ENCODE measurements at regions not wholly inside any gene's neighbourhood (a gene's known extent, or its start where the extent isn't known, plus 50 kb on each side); places are given as distances from the start of the nearest gene placed in this dataset.

DNA sequence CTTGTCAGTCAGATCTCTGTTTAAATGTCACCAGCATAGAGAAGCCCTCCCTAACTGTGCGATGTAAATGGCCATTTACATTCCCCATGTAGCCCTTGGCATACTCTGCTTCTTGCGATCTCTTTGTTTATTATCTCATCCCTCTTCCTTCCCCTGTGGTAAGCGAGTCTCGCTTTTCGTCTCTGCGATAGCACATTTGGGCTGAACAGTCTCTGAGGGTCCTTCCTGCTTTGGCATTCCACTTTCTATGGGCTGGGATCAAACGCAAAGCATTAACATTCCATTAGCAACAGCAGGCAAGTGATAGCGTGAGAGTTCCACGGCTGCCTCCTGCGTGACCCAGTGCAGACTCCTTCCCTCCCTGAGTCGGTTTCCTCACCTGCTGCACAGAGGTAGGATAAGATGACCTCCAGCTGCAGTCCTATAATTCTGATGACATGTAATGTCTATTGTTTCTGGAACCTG lies 61.4 kb upstream of the TUNAR start:
- H3K27ac ChIP-seq (ENCODE audit: low read depth, low read length) = no peak overlapping the region
- H3K36me3 ChIP-seq (ENCODE audit: control insufficient read depth in 2 of 4, insufficient read depth in 4 of 4, low read length in 3 of 4) = no peaks in the 10 kb centered on the region
- no peaks in the 10 kb centered on the region; a peak in 2 of 7 replicates for H3K27me3 ChIP-seq (replicated peaks in 1 of 4; ENCODE audit: control insufficient read depth in 3 of 4, extremely low read depth in 1 of 4, insufficient read depth in 3 of 4, low read length in 3 of 4)
- H2BK15ac ChIP-seq (ENCODE audit: low read length) = no peak overlapping the region; the same call in 1 of the 2 replicates
- H2AK5ac ChIP-seq (ENCODE audit: low read depth, low read length) = no peak overlapping the region
- no peak overlapping the region for H3K4me2 ChIP-seq (ENCODE audit: insufficient read depth in 1 of 2, low read depth in 2 of 2, low read length in 2 of 2)
- no peak overlapping the region for H3K56ac ChIP-seq (replicated peaks; ENCODE audit: insufficient read length, low read depth, low read length)
- 75% methylated on average over 11 of the region's 11 CpGs; no CpG with 5 or more reads in 1 of the 2 experiments for WGBS, 2 experiments (ENCODE audit: extremely low coverage in 1 of 2, insufficient coverage in 1 of 2, insufficient read length in 1 of 2, insufficient replicate concordance in 2 of 2, low coverage in 1 of 2, low lambda C conversion rate in 2 of 2, missing lambda C conversion rate in 1 of 2)
- ChIA-PET POLR2A (ENCODE audit: partially characterized antibody) (no interaction called here), CTCF (ENCODE audit: partially characterized antibody) (interaction anchor here (0.9 to 1.4 kb wide), 2 partner anchors 18 to 59 kb away, joined by 4 to 5 read pairs; no protein-coding TSS in a partner anchor)
- H2BK5ac ChIP-seq (ENCODE audit: low read depth, low read length) = no peak overlapping the region
- H4K5ac ChIP-seq (ENCODE audit: insufficient read length, low read depth, low read length) = no peak overlapping the region
- DNase-seq (ENCODE audit: low read depth in 1 of 2, low spot score in 2 of 2) (peak in 1 of 2 experiments; percentile 40), FAIRE-seq (no peak)
- no peak overlapping the region for H3K23ac ChIP-seq (ENCODE audit: insufficient read length)
- no peak overlapping the region for H2BK12ac ChIP-seq (ENCODE audit: low read depth, low read length)
- H3K79me2 ChIP-seq (ENCODE audit: control insufficient read depth in 1 of 2, insufficient read depth in 2 of 2, low read length in 2 of 2) = no peaks in the 10 kb centered on the region
- H3K18ac ChIP-seq (ENCODE audit: extremely low read depth, low read length) = no peak overlapping the region
- H2BK120ac ChIP-seq (replicated peaks; ENCODE audit: low read depth, low read length) = no peak overlapping the region
- no peak overlapping the region for H3K4me3 ChIP-seq (ENCODE audit: extremely low read depth in 1 of 4, insufficient read depth in 2 of 4, low read depth in 3 of 4, low read length in 4 of 4)
- no peak overlapping the region for H4K91ac ChIP-seq (replicated peaks; ENCODE audit: insufficient read length, low read length)
- peaks cover 3 to 23% (median 10%) of the 10 kb centered on the region in 4 experiments; a peak in 6 of 7 replicates for H3K4me1 ChIP-seq (replicated peaks in 1 of 4; ENCODE audit: control insufficient read depth in 3 of 4, insufficient read depth in 4 of 4, low read length in 3 of 4)
- H2BK20ac ChIP-seq (ENCODE audit: low read length) = no peak overlapping the region
- no peak overlapping the region for H2AFZ ChIP-seq (ENCODE audit: low read length)
- H3K14ac ChIP-seq (ENCODE audit: insufficient read length) = no peak overlapping the region
- H4K8ac ChIP-seq (ENCODE audit: extremely low read depth, insufficient read depth, low read length) = no peak overlapping the region
- no peaks in the 10 kb centered on the region for H3K79me1 ChIP-seq (ENCODE audit: low read depth, low read length)
- H3K4ac ChIP-seq (replicated peaks; ENCODE audit: insufficient read length, low read depth, low read length) = no peak overlapping the region
- no peaks in the 10 kb centered on the region for H3K23me2 ChIP-seq (ENCODE audit: low read depth, low read length)
- no peaks in the 10 kb centered on the region for H3K9me3 ChIP-seq (ENCODE audit: insufficient read depth in 2 of 2, low read depth in 1 of 2, low read length in 1 of 2)
- H3K9ac ChIP-seq (replicated peaks in 1 of 4; ENCODE audit: extremely low read depth in 1 of 4, low read depth in 3 of 4, low read length in 3 of 4) = no peak overlapping the region
- no peaks in the 10 kb centered on the region for H4K20me1 ChIP-seq (replicated peaks in 1 of 2; ENCODE audit: control insufficient read depth in 1 of 2, insufficient read depth in 2 of 2, low read length in 2 of 2)
- TF ChIP-seq KDM4A (IDR thresholded peaks at IDR 0.05; ENCODE audit: low read depth, low read length, severe bottlenecking) = no peak
- no peak for TF ChIP-seq JUN (IDR thresholded peaks at IDR 0.05; ENCODE audit: low read depth, low read length)
- TF ChIP-seq KDM1A (IDR thresholded peaks at IDR 0.05; ENCODE audit: borderline replicate concordance, low read length) = no peak
- TF ChIP-seq EP300 (IDR thresholded peaks at IDR 0.05; ENCODE audit: borderline replicate concordance in 1 of 2, low read depth in 2 of 2, low read length in 2 of 2) = no peak
- TF ChIP-seq NANOG (IDR thresholded peaks at IDR 0.05; ENCODE audit: insufficient read depth, low read depth, low read length, poor library complexity, severe bottlenecking) = no peak
- no peak for TF ChIP-seq CBX8 (IDR thresholded peaks at IDR 0.05; ENCODE audit: borderline replicate concordance, low read depth, low read length)
- TF ChIP-seq TAF1 (IDR thresholded peaks at IDR 0.05; ENCODE audit: low read depth, low read length) = no peak
- TF ChIP-seq RFX5 (IDR thresholded peaks at IDR 0.05; ENCODE audit: borderline replicate concordance, low read depth, low read length) = no peak
- no peak for TF ChIP-seq YY1 (IDR thresholded peaks at IDR 0.05; ENCODE audit: low read depth, low read length)
- TF ChIP-seq POLR2A (IDR thresholded peaks at IDR 0.05; ENCODE audit: control extremely low read depth in 1 of 2, low read depth in 2 of 2, low read length in 2 of 2) = no peak
- TF ChIP-seq SIN3A (conservative IDR thresholded peaks at IDR 0.05 in 1 of 2, IDR thresholded peaks at IDR 0.05 in 1 of 2; ENCODE audit: low read depth in 1 of 2, low read length in 2 of 2) = no peak
- TF ChIP-seq RBBP5 (IDR thresholded peaks at IDR 0.05; ENCODE audit: borderline replicate concordance, low read depth, low read length) = no peak
- TF ChIP-seq GABPA (IDR thresholded peaks at IDR 0.05; ENCODE audit: borderline replicate concordance, insufficient read depth, low read length) = no peak
- TF ChIP-seq ASH2L (IDR thresholded peaks at IDR 0.05; ENCODE audit: low read length) = no peak
- no peak for TF ChIP-seq SIRT6 (IDR thresholded peaks at IDR 0.05; ENCODE audit: low read length)

Data from H1 (cell line).